Esophagus squamous epithelium (tissue), 5 donors: ENCODE measurements at regions not wholly inside any gene's neighbourhood (a gene's known extent, or its start where the extent isn't known, plus 50 kb on each side); places are given as distances from the start of the nearest gene placed in this dataset.

ENCODE experiments used
- DNase-seq: peaks from one replicate; lab custom pipeline; 2025; lab: John Stamatoyannopoulos, UW
- H3K27ac ChIP-seq, 4 donors: fragments of 200-600 bp; sonication (generic); one replicate each; pipeline ENCODE4 v1.5.1; 2016 to 2019; ENCODE audit warnings: mild to moderate bottlenecking in 1 of 4
- H3K27me3 ChIP-seq, 4 donors: fragments of 200-600 bp; sonication (generic); 1 replicate in 3 of 4; 2 replicates in 1 of 4; pipeline versions ENCODE4 v1.5.1 to v1.6.0; 2017 to 2021; ENCODE audit warnings: antibody characterized with exemption in 1 of 4
- H3K36me3 ChIP-seq, 3 donors: fragments of 200-600 bp; sonication (generic); one replicate each; pipeline ENCODE4 v1.5.1; 2016 to 2019
- H3K4me1 ChIP-seq, 3 donors: fragments of 200-600 bp; sonication (generic); one replicate each; pipeline ENCODE4 v1.5.1; 2017 to 2019
- H3K4me3 ChIP-seq, 4 donors: fragments of 200-600 bp; sonication (generic); 1 replicate in 3 of 4; 2 replicates in 1 of 4; pipeline ENCODE4 v1.5.1; 2016 to 2019; ENCODE audit warnings: mild to moderate bottlenecking in 2 of 4, moderate library complexity in 1 of 4
- H3K9me3 ChIP-seq, 3 donors: fragments of 200-600 bp; sonication (generic); one replicate each; pipeline ENCODE4 v1.5.1; 2016 to 2019
- POLR2A ChIP-seq, 4 donors: fragments of 450-650 bp; IDR thresholded peaks; one replicate each; pipeline ENCODE4 v1.6.1; 2017; ENCODE audit warnings: antibody characterized with exemption in 4 of 4, mild to moderate bottlenecking in 4 of 4, moderate library complexity in 3 of 4
- WGBS, 2 donors: methylation state at CpG; one replicate each; pipeline ENCODE4 v1.1.5; 2018; 5-methylcytosine and 5-hydroxymethylcytosine counted together
- intact Hi-C: fragments of 100-400 bp; cut with DNase I; formaldehyde crosslinking; loops from one replicate; pipeline ENCODE4 v1.15.0; 2022
- TF ChIP-seq, protein P1 (sequence below), 6 experiments: fragments of 450-650 bp in 4 of 6; fragments of 200-600 bp in 2 of 6; sonication (generic) in 2 of 6; IDR thresholded peaks; one replicate each; pipeline ENCODE4 v1.5.1; 2016 to 2019; ENCODE audit warnings: antibody characterized with exemption in 6 of 6, mild to moderate bottlenecking in 4 of 6, moderate library complexity in 4 of 6
- donor health status: DM: yes; HTN: yes; CAD: no.

DNA sequence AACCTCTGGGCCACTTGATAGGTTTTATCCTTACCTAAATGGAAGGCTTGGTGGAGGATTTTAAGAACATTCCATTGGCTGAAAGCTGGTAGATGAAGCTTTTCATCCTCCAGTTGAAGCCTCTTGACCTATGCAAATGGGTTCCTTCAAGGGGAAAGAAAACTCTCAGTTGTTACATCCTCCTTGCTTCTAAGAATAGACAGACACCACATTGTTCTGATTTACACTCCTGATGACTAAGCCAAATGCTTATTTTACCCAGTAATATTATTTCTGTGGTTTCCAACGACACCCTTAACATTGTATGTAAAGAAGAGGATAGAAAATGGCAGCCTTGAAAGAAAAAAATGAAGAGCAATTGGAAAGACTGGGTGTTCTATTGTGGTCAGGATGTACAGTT is 480.5 kb downstream of the OTOL1 start:
- WGBS, 2 donors, result 0 to 31% methylated on average over 1 of the region's 1 CpG
- H3K27ac ChIP-seq, result no peak overlapping the region
- DNase-seq, result no peak
- peaks cover 0 to 4% (median 0%) of the 10 kb centered on the region in 3 donors for H3K9me3 ChIP-seq
- no peak overlapping the region for H3K4me3 ChIP-seq
- no peaks in the 10 kb centered on the region for H3K4me1 ChIP-seq
- intact Hi-C loops, result no loop called here
- H3K36me3 ChIP-seq, result no peaks in the 10 kb centered on the region
- TF ChIP-seq POLR2A (IDR thresholded peaks at IDR 0.05), result no peak
- TF ChIP-seq, protein P1, sequence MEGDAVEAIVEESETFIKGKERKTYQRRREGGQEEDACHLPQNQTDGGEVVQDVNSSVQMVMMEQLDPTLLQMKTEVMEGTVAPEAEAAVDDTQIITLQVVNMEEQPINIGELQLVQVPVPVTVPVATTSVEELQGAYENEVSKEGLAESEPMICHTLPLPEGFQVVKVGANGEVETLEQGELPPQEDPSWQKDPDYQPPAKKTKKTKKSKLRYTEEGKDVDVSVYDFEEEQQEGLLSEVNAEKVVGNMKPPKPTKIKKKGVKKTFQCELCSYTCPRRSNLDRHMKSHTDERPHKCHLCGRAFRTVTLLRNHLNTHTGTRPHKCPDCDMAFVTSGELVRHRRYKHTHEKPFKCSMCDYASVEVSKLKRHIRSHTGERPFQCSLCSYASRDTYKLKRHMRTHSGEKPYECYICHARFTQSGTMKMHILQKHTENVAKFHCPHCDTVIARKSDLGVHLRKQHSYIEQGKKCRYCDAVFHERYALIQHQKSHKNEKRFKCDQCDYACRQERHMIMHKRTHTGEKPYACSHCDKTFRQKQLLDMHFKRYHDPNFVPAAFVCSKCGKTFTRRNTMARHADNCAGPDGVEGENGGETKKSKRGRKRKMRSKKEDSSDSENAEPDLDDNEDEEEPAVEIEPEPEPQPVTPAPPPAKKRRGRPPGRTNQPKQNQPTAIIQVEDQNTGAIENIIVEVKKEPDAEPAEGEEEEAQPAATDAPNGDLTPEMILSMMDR (IDR thresholded peaks at IDR 0.05), result no peak
- no peaks in the 10 kb centered on the region for H3K27me3 ChIP-seq

DNA sequence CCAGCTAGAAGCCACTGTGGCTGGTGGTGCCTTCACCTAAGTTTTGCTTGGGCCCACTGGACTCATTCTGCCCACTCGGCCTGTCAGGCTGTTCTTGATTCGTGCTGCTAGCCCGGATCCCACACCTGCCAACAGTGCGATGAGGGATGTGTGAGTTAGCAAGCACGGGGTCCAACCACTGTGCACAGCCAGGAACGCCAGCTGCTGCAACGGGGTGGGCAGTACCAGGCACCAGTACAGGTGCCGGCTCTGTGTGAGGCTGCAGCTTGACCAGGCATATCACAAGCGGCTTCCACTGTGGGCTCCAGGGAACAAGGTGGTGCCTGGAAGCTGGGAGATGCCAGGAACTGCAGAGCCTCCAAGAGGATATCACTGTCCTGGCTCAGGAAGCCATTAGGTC is 481.2 kb downstream of the OTOL1 start:
- WGBS, 2 donors, result 55 to 78% methylated on average over 2 to 3 of the region's 9 CpGs
- Histone ChIP-seq H3K9me3 (peaks cover 0 to 4% (median 0%) of the 10 kb centered on the region in 3 donors), H3K4me1 (no peaks in the 10 kb centered on the region), H3K27ac (no peak overlapping the region), H3K27me3 (no peaks in the 10 kb centered on the region), H3K4me3 (no peak overlapping the region), H3K36me3 (no peaks in the 10 kb centered on the region)
- intact Hi-C loops, result no loop called here
- DNase-seq, result no peak
- TF ChIP-seq, protein P1 (IDR thresholded peaks at IDR 0.05), result no peak
- TF ChIP-seq POLR2A (IDR thresholded peaks at IDR 0.05), result no peak

DNA sequence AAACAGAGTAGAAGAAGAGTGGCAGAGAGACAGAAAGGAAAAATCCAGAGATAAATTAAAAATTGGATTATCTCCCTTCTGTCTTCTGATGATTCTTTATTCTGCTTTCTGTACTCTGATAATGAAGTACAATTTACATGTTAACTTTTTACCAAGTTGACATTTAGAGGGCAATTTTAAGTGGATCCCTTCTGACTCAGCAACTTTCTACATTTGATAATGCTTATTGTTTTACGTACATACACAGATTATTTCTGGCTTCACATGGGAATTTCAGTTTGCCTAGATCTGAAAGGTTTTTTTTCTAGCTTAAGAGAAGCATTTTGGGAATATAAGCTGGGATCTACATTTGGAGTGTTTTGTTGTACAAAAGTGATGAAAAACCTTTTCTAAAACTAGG is 491.3 kb downstream of the OTOL1 start:
- no peak for DNase-seq
- Histone ChIP-seq H3K27me3 (no peaks in the 10 kb centered on the region), H3K27ac (no peak overlapping the region), H3K9me3 (no peaks in the 10 kb centered on the region), H3K36me3 (no peaks in the 10 kb centered on the region), H3K4me1 (no peaks in the 10 kb centered on the region), H3K4me3 (no peak overlapping the region)
- intact Hi-C loops, result no loop called here
- WGBS, 2 donors, result 82 to 88% methylated on average over 1 of the region's 1 CpG
- no peak for TF ChIP-seq POLR2A (IDR thresholded peaks at IDR 0.05)
- TF ChIP-seq, protein P1 (IDR thresholded peaks at IDR 0.05), result no peak

DNA sequence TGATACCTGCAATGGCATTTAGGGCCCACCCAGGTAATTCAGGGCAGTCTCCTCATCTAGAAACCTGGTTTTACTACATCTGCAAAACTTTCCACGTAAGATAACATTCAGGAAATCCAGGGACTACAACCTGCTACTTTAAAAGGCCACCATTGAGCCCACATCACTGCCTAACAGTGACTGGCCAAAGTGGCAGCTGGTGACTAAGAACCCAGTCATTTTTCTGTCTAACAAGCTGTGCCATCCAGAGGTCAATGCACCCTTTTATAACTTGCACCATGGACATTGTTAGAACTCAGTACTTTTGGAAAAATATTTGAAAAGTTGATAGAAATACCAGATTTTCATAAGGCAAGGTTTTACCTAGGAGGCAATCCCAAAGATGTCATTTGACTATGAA is 492.4 kb downstream of the OTOL1 start:
- WGBS, 2 donors, result 67 to 83% methylated on average over 1 of the region's 1 CpG
- Histone ChIP-seq H3K9me3 (no peaks in the 10 kb centered on the region), H3K27me3 (no peaks in the 10 kb centered on the region), H3K36me3 (no peaks in the 10 kb centered on the region), H3K4me1 (no peaks in the 10 kb centered on the region), H3K4me3 (no peak overlapping the region), H3K27ac (no peak overlapping the region)
- intact Hi-C loops, result no loop called here
- no peak for DNase-seq
- no peak for TF ChIP-seq POLR2A (IDR thresholded peaks at IDR 0.05)
- TF ChIP-seq, protein P1 (IDR thresholded peaks at IDR 0.05), result no peak

DNA sequence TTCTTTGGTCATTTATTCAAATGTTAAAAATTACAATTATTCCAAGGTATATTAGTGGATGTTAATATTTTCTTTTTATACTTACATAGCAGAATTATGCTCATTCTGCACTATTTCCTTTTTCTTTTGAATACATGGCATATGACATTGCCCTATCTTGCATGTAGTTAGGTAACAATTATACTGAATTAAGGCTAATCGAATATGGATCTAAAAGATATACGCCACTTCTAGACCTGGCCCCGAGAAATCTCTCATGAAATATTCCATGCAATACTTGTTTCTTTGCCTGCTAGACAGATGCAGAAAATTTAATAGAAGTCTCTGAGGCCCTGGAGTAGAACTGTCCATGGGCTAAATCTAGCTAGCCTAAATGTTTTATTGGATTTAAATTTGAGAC is 493.4 kb downstream of the OTOL1 start:
- WGBS, 2 donors, result 89 to 93% methylated on average over 3 of the region's 3 CpGs

More for the DNA sequence above, 493.4 kb downstream of the OTOL1 start:
- Histone ChIP-seq H3K9me3 (no peaks in the 10 kb centered on the region), H3K36me3 (no peaks in the 10 kb centered on the region), H3K4me1 (no peaks in the 10 kb centered on the region), H3K4me3 (no peak overlapping the region), H3K27me3 (no peaks in the 10 kb centered on the region), H3K27ac (no peak overlapping the region)
- TF ChIP-seq, protein P1 (IDR thresholded peaks at IDR 0.05), result no peak
- TF ChIP-seq POLR2A (IDR thresholded peaks at IDR 0.05), result no peak
- intact Hi-C loops, result no loop called here
- no peak for DNase-seq
